DOHH2 (cell line): ENCODE measurements at regions not wholly inside any gene's neighbourhood (a gene's known extent, or its start where the extent isn't known, plus 50 kb on each side); places are given as distances from the start of the nearest gene placed in this dataset.

Experiments used
- H3F3A ChIP-seq: fragments of 200-600 bp; sonication (generic), shearing (Covaris generic); 2 replicates; pipeline ENCODE4 v1.6.0; 2016; ENCODE audit warnings: antibody characterized with exemption, mild to moderate bottlenecking; ENCODE audit not compliant: control insufficient read depth, insufficient read depth
- H3K27ac ChIP-seq: fragments of 200-600 bp; sonication (generic); 2 replicates; pipeline ENCODE4 v1.5.1; 2014; ENCODE audit warnings: low read depth, mild to moderate bottlenecking, low read length, moderate library complexity
- H3K27me3 ChIP-seq: fragments of 200-600 bp; sonication (generic); 2 replicates; pipeline ENCODE4 v1.6.1; 2014; ENCODE audit warnings: mild to moderate bottlenecking, low read length, mixed read lengths; ENCODE audit not compliant: control insufficient read depth
- H3K36me3 ChIP-seq: fragments of 200-600 bp; sonication (generic); 2 replicates; pipeline ENCODE4 v1.6.1; 2014; ENCODE audit warnings: mild to moderate bottlenecking, low read length, moderate library complexity, mixed read lengths; ENCODE audit not compliant: control insufficient read depth
- H3K4me1 ChIP-seq: fragments of 200-600 bp; sonication (generic); 2 replicates; pipeline ENCODE4 v1.6.1; 2014; ENCODE audit warnings: mild to moderate bottlenecking, low read length, mixed read lengths; ENCODE audit not compliant: control insufficient read depth
- H3K4me2 ChIP-seq: fragments of 200-600 bp; sonication (generic); 2 replicates; pipeline ENCODE4 v1.6.0; 2014; ENCODE audit warnings: mild to moderate bottlenecking, low read length, moderate library complexity
- H3K4me3 ChIP-seq: fragments of 200-600 bp; sonication (generic); 2 replicates; pipeline ENCODE4 v1.5.1; 2014; ENCODE audit warnings: mild to moderate bottlenecking, low read length, mixed read lengths
- H3K79me2 ChIP-seq: fragments of 200-600 bp; sonication (generic); 2 replicates; pipeline ENCODE4 v1.6.1; 2014; ENCODE audit warnings: mild to moderate bottlenecking, low read length, mixed read lengths; ENCODE audit not compliant: control insufficient read depth
- H3K9me2 ChIP-seq: fragments of 200-600 bp; sonication (generic); replicated peaks from 2 replicates; pipeline ENCODE4 v1.6.1; 2014; ENCODE audit warnings: mild to moderate bottlenecking, low read length, mixed read lengths; ENCODE audit not compliant: control insufficient read depth
- H3K9me3 ChIP-seq: fragments of 200-600 bp; sonication (generic); 2 replicates; pipeline ENCODE4 v1.6.1; 2014; ENCODE audit warnings: antibody characterized with exemption, low read length, mixed read lengths; ENCODE audit not compliant: control insufficient read depth, insufficient read depth
- H4K20me1 ChIP-seq: fragments of 200-600 bp; sonication (generic); 2 replicates; pipeline ENCODE4 v1.6.0; 2014; ENCODE audit warnings: low read depth, mild to moderate bottlenecking, antibody characterized with exemption, low read length, moderate library complexity; ENCODE audit not compliant: control insufficient read depth, insufficient read depth
- CTCF ChIP-seq: fragments of 200-600 bp; sonication (generic); IDR thresholded peaks from one replicate; pipeline ENCODE4 v1.5.1; 2014; ENCODE audit warnings: antibody characterized with exemption, mild to moderate bottlenecking, low read depth, low read length; ENCODE audit not compliant: poor library complexity, severe bottlenecking
- EZH2phosphoT487 ChIP-seq: fragments of 200-600 bp; sonication (generic); IDR thresholded peaks from 2 replicates; pipeline ENCODE4 v1.6.1; 2017; ENCODE audit warnings: borderline replicate concordance, mild to moderate bottlenecking, antibody characterized with exemption, low read length, moderate library complexity, mixed read lengths

GRCh38 chr1:79293611-79294010, 287.1 kb upstream of the ADGRL4 start:
- H3F3A ChIP-seq, result no peaks in the 10 kb centered on the region
- no peaks in the 10 kb centered on the region for H3K4me1 ChIP-seq
- H3K9me2 ChIP-seq, result no peaks in the 10 kb centered on the region
- H4K20me1 ChIP-seq, result no peaks in the 10 kb centered on the region
- H3K36me3 ChIP-seq, result no peaks in the 10 kb centered on the region
- TF ChIP-seq CTCF, result no peak
- TF ChIP-seq EZH2phosphoT487, result no peak
- H3K27ac ChIP-seq, result no peak overlapping the region
- H3K27me3 ChIP-seq, result no peaks in the 10 kb centered on the region
- H3K9me3 ChIP-seq, result no peaks in the 10 kb centered on the region
- H3K4me3 ChIP-seq, result no peak overlapping the region
- H3K4me2 ChIP-seq, result no peak overlapping the region
- no peaks in the 10 kb centered on the region for H3K79me2 ChIP-seq

GRCh38 chr1:79290927-79291474, 284.5 kb upstream of the ADGRL4 start:
- Histone ChIP-seq H3K36me3 (no peaks in the 10 kb centered on the region), H3K4me1 (no peaks in the 10 kb centered on the region), H3K4me3 (no peak overlapping the region), H3K27me3 (no peaks in the 10 kb centered on the region), H3K9me2 (no peaks in the 10 kb centered on the region), H3K79me2 (no peaks in the 10 kb centered on the region), H3K9me3 (no peaks in the 10 kb centered on the region), H3K27ac (no peak overlapping the region), H4K20me1 (no peaks in the 10 kb centered on the region), H3K4me2 (no peak overlapping the region), H3F3A (no peaks in the 10 kb centered on the region)
- TF ChIP-seq CTCF, result no peak
- TF ChIP-seq EZH2phosphoT487, result no peak

GRCh38 chr1:79287982-79288381, 281.5 kb upstream of the ADGRL4 start:
- TF ChIP-seq EZH2phosphoT487, result no peak
- no peak for TF ChIP-seq CTCF
- no peaks in the 10 kb centered on the region for H3K36me3 ChIP-seq
- no peaks in the 10 kb centered on the region for H3K4me1 ChIP-seq

GRCh38 chr1:79285667-79286066, 279.1 kb upstream of the ADGRL4 start:
- Histone ChIP-seq H3K4me2 (no peak overlapping the region), H4K20me1 (no peaks in the 10 kb centered on the region), H3K4me3 (no peak overlapping the region), H3K79me2 (no peaks in the 10 kb centered on the region), H3K27me3 (no peaks in the 10 kb centered on the region), H3K27ac (no peak overlapping the region), H3F3A (no peaks in the 10 kb centered on the region), H3K36me3 (no peaks in the 10 kb centered on the region), H3K9me2 (no peaks in the 10 kb centered on the region), H3K4me1 (no peaks in the 10 kb centered on the region), H3K9me3 (no peaks in the 10 kb centered on the region)
- no peak for TF ChIP-seq CTCF
- no peak for TF ChIP-seq EZH2phosphoT487

More at GRCh38 chr1:79287982-79288381, 281.5 kb upstream of the ADGRL4 start:
- no peaks in the 10 kb centered on the region for H3K9me3 ChIP-seq
- no peaks in the 10 kb centered on the region for H3K9me2 ChIP-seq
- no peaks in the 10 kb centered on the region for H3F3A ChIP-seq
- H3K27me3 ChIP-seq, result no peaks in the 10 kb centered on the region
- H3K4me2 ChIP-seq, result no peak overlapping the region
- no peaks in the 10 kb centered on the region for H3K79me2 ChIP-seq
- H4K20me1 ChIP-seq, result no peaks in the 10 kb centered on the region
- no peak overlapping the region for H3K4me3 ChIP-seq
- no peak overlapping the region for H3K27ac ChIP-seq
